Mucosa of descending colon (tissue), 3 donors: ENCODE measurements at regions not wholly inside any gene's neighbourhood (a gene's known extent, or its start where the extent isn't known, plus 50 kb on each side); places are given as distances from the start of the nearest gene placed in this dataset.

Source experiments
- ATAC-seq: fragments of 200-7000 bp; cut with Tn5 transposase; one replicate; pipeline ENCODE4 v1.9.1; 2020; ENCODE audit warnings: mild to moderate bottlenecking, moderate library complexity
- DNase-seq, 3 donors: peaks; one replicate each; pipeline ENCODE4 v3.0.0-alpha.2; 2020
- H3K36me3 ChIP-seq: fragments of 200-600 bp; one replicate; pipeline ENCODE4 v1.8.0; 2021; ENCODE audit warnings: low read depth, mild to moderate bottlenecking
- H3K4me1 ChIP-seq: fragments of 200-600 bp; one replicate; pipeline ENCODE4 v1.8.0; 2021; ENCODE audit warnings: low read depth, mild to moderate bottlenecking
- H3K4me3 ChIP-seq: fragments of 200-600 bp; one replicate; pipeline ENCODE4 v1.8.0; 2021; ENCODE audit warnings: mild to moderate bottlenecking
- H3K9me3 ChIP-seq: fragments of 200-600 bp; one replicate; pipeline ENCODE4 v1.8.0; 2021; ENCODE audit warnings: mild to moderate bottlenecking
- CTCF ChIP-seq: fragments of 200-600 bp; IDR thresholded peaks from one replicate; pipeline ENCODE4 v1.8.0; 2022; ENCODE audit warnings: antibody characterized with exemption, mild to moderate bottlenecking
- intact Hi-C, 2 donors: fragments of 100-400 bp; cut with DNase I in 1 of 2; cut with micrococcal nuclease in 1 of 2; formaldehyde crosslinking; loops; one replicate each; pipeline versions ENCODE4 v1.11.0 to v1.11.1; 2022; cut with DNase I, micrococcal nuclease
- donor health status: DM: no; HTN: no; CAD: no; lungs with moderate emphysema.
- donor health status: DM: no; HTN: no; CAD: no.
- donor health status: DM: no; HTN: yes; CAD: no.

- H3K4me3 ChIP-seq: no peak overlapping the region
- intact Hi-C loops: no loop called here
- TF ChIP-seq CTCF: no peak
- peaks cover 12% of the 10 kb centered on the region for H3K9me3 ChIP-seq
- H3K4me1 ChIP-seq: no peaks in the 10 kb centered on the region
- DNase-seq (no peak), ATAC-seq (no peak)
- no peaks in the 10 kb centered on the region for H3K36me3 ChIP-seq
These were observed 611.0 kb downstream of the KCTD8 start for GRCh38 chr4:43837604-43838003.

GRCh38 chr4:43842594-43842993, 606.0 kb downstream of the KCTD8 start:
- Histone ChIP-seq H3K9me3 (peaks cover 22% of the 10 kb centered on the region), H3K36me3 (no peaks in the 10 kb centered on the region), H3K4me1 (no peaks in the 10 kb centered on the region), H3K4me3 (no peak overlapping the region)
- intact Hi-C loops: no loop called here
- DNase-seq (no peak), ATAC-seq (no peak)
- no peak for TF ChIP-seq CTCF

- intact Hi-C loops: no loop called here
- H3K36me3 ChIP-seq: no peaks in the 10 kb centered on the region
- no peak for TF ChIP-seq CTCF
- H3K4me3 ChIP-seq: no peak overlapping the region
- peaks cover 26% of the 10 kb centered on the region for H3K9me3 ChIP-seq
- ATAC-seq (no peak), DNase-seq (no peak)
- H3K4me1 ChIP-seq: no peaks in the 10 kb centered on the region
These were observed 605.1 kb downstream of the KCTD8 start for GRCh38 chr4:43843501-43843900.

GRCh38 chr4:43846111-43846587, 602.5 kb downstream of the KCTD8 start:
- H3K4me1 ChIP-seq: no peaks in the 10 kb centered on the region
- intact Hi-C loops: no loop called here
- H3K9me3 ChIP-seq: peaks cover 33% of the 10 kb centered on the region
- DNase-seq (peak in 1 of 3 donors; percentile 34), ATAC-seq (no peak)
- no peaks in the 10 kb centered on the region for H3K36me3 ChIP-seq
- TF ChIP-seq CTCF: no peak
- no peak overlapping the region for H3K4me3 ChIP-seq

GRCh38 chr4:43853565-43854264, 594.9 kb downstream of the KCTD8 start:
- Histone ChIP-seq H3K36me3 (no peaks in the 10 kb centered on the region), H3K9me3 (peaks cover 23% of the 10 kb centered on the region), H3K4me1 (no peaks in the 10 kb centered on the region), H3K4me3 (no peak overlapping the region)
- no peak for TF ChIP-seq CTCF
- DNase-seq (no peak), ATAC-seq (no peak)
- intact Hi-C loops: no loop called here
